MCF 10A (cell line): ENCODE measurements at regions not wholly inside any gene's neighbourhood (a gene's known extent, or its start where the extent isn't known, plus 50 kb on each side); places are given as distances from the start of the nearest gene placed in this dataset.

Source experiments
- BruUV-seq: library from RNA; stranded (reverse); fragments of 400-500 nt; replicated peaks from 2 replicates; lab custom pipeline; 2021; lab: Mats Ljungman, UMichigan
- CTCF ChIA-PET: fragments of 300-600 bp; sonication (Branson Sonifier 250); formaldehyde crosslinking; extraction: SDS; loops from one replicate; lab custom pipeline; 2021; ENCODE audit warnings: antibody characterized with exemption, inconsistent platforms; lab: Yijun Ruan, JAX
- POLR2A ChIA-PET: fragments of 300-600, 350-650 bp; sonication (Branson Sonifier 250); formaldehyde crosslinking; extraction: SDS; loops from one replicate; lab custom pipeline; 2020; ENCODE audit warnings: antibody characterized with exemption, inconsistent platforms; lab: Yijun Ruan, JAX
- DNase-seq: peaks from one replicate; pipeline ENCODE4 v3.0.0-alpha.2; 2018; ENCODE audit not compliant: unreplicated experiment
- H3K27ac Mint-ChIP-seq: one replicate; pipeline ENCODE4 v1.8.0; 2022; ENCODE audit warnings: mild to moderate bottlenecking, low read depth, mixed read lengths; ENCODE audit not compliant: unreplicated experiment
- H3K27me3 Mint-ChIP-seq: one replicate; pipeline ENCODE4 v1.8.0; 2022; ENCODE audit warnings: mixed read lengths; ENCODE audit not compliant: insufficient read depth, unreplicated experiment
- H3K36me3 Mint-ChIP-seq: one replicate; pipeline ENCODE4 v1.8.0; 2022; ENCODE audit warnings: mild to moderate bottlenecking, moderate library complexity, mixed read lengths; ENCODE audit not compliant: insufficient read depth, unreplicated experiment
- H3K4me1 Mint-ChIP-seq: one replicate; pipeline ENCODE4 v1.8.0; 2022; ENCODE audit warnings: mixed read lengths; ENCODE audit not compliant: insufficient read depth, unreplicated experiment
- H3K4me3 Mint-ChIP-seq: one replicate; pipeline ENCODE4 v1.8.0; 2022; ENCODE audit warnings: mild to moderate bottlenecking, moderate library complexity, mixed read lengths; ENCODE audit not compliant: unreplicated experiment
- H3K9me3 Mint-ChIP-seq: one replicate; pipeline ENCODE4 v1.8.0; 2022; ENCODE audit warnings: mixed read lengths; ENCODE audit not compliant: unreplicated experiment
- CTCF ChIP-seq: fragments of 200-600 bp; IDR thresholded peaks from one replicate; pipeline ENCODE4 v1.8.0; 2022; ENCODE audit warnings: antibody characterized with exemption, mild to moderate bottlenecking; ENCODE audit not compliant: unreplicated experiment
- intact Hi-C: fragments of 100-400 bp; cut with micrococcal nuclease; formaldehyde crosslinking; loops from 2 replicates; pipeline ENCODE4 v1.14.1; 2022

- Mint-ChIP-seq H3K36me3 (no peaks in the 10 kb centered on the region), H3K27ac (no peak overlapping the region), H3K4me3 (no peak overlapping the region), H3K9me3 (peaks cover 5% of the 10 kb centered on the region), H3K27me3 (no peaks in the 10 kb centered on the region), H3K4me1 (peaks cover 12% of the 10 kb centered on the region)
- intact Hi-C loops = no loop called here
- peak; percentile 61 for DNase-seq
- CTCF ChIA-PET = interaction anchor here (0.5 to 0.9 kb wide), 4 partner anchors 330 to 706 kb away, joined by 3 to 4 read pairs (median 3); no protein-coding TSS in a partner anchor
- POLR2A ChIA-PET = interaction anchor here (0.7 to 1.2 kb wide), 2 partner anchors 14 to 19 kb away, joined by 3 to 5 read pairs; no protein-coding TSS in a partner anchor
- no peak for TF ChIP-seq CTCF
- no TSS peak for BruUV-seq
These were observed 77.6 kb upstream of the ADRA1B start for GRCh38 chr5:159838551-159839222.

- intact Hi-C loops = no loop called here
- Mint-ChIP-seq H3K27ac (no peak overlapping the region), H3K27me3 (no peaks in the 10 kb centered on the region), H3K4me3 (no peak overlapping the region), H3K36me3 (no peaks in the 10 kb centered on the region), H3K4me1 (peaks cover 11% of the 10 kb centered on the region), H3K9me3 (no peaks in the 10 kb centered on the region)
- no peak for TF ChIP-seq CTCF
- ChIA-PET POLR2A (interaction anchor here (0.8 to 1.5 kb wide), 2 partner anchors 8 to 17 kb away, joined by 3 to 4 read pairs; no protein-coding TSS in a partner anchor), CTCF (interaction anchor here (1.8 kb wide), 1 partner anchor 12 kb away, joined by 7 read pairs; no protein-coding TSS in a partner anchor)
- DNase-seq = no peak
- no TSS peak for BruUV-seq
These were observed 71.8 kb upstream of the ADRA1B start for GRCh38 chr5:159844267-159845121.

GRCh38 chr5:159849437-159850083 lies 66.7 kb upstream of the ADRA1B start:
- Mint-ChIP-seq H3K4me1 (peaks cover 18% of the 10 kb centered on the region), H3K27ac (peak overlapping the region; percentile 65), H3K4me3 (no peak overlapping the region), H3K36me3 (no peaks in the 10 kb centered on the region), H3K9me3 (no peaks in the 10 kb centered on the region), H3K27me3 (no peaks in the 10 kb centered on the region)
- peak; percentile 87 for DNase-seq
- ChIA-PET CTCF (interaction anchor here (0.6 to 1.2 kb wide), 3 partner anchors 14 to 997 kb away, joined by 3 to 5 read pairs (median 3); no protein-coding TSS in a partner anchor), POLR2A (interaction anchor here (0.6 to 0.7 kb wide), 3 partner anchors 16 to 568 kb away, joined by 3 read pairs; no protein-coding TSS in a partner anchor)
- no peak for TF ChIP-seq CTCF
- no TSS peak for BruUV-seq
- intact Hi-C loops = loop anchor here (2.0 to 5.0 kb wide), 3 partner anchors 23 to 79 kb away; no protein-coding TSS in a partner anchor
